Fibroblast of the aortic adventitia (primary cell): ENCODE measurements at regions not wholly inside any gene's neighbourhood (a gene's known extent, or its start where the extent isn't known, plus 50 kb on each side); places are given as distances from the start of the nearest gene placed in this dataset.

Experiments used
- DNase-seq: peaks from one replicate; pipeline ENCODE4 v3.0.0-alpha.2; 2010; ENCODE audit warnings: low read depth
- H3K4me3 ChIP-seq: 2 replicates; pipeline ENCODE4 v1.5.1; 2011; ENCODE audit warnings: low read depth, mild to moderate bottlenecking, control low read depth, low read length, moderate library complexity
- CTCF ChIP-seq: IDR thresholded peaks from 2 replicates; pipeline ENCODE4 v1.5.1; 2011; ENCODE audit warnings: mild to moderate bottlenecking, low read length, control low read depth, inconsistent platforms; ENCODE audit not compliant: insufficient read depth

DNA sequence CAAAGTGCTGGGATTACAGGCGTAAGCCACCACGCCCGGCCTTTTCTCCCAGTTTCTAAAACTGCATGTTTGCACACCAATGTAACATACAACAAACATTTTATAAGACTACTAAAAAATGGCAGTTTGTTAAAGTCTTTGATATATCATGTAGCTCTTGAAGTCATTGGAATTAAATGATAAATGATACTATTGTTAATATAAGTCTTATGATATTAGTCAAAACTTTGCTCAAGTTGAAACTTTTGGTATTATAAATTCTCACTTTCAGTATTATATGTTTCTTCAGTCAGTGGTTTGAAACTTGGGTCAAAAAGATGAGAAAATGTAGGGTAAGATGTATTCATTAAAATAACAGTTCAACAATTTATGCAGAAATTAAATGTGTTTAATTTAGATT lies 117.6 kb upstream of the TBL1XR1 start:
- DNase-seq, result no peak
- no peak for TF ChIP-seq CTCF
- H3K4me3 ChIP-seq, result no peak overlapping the region

DNA sequence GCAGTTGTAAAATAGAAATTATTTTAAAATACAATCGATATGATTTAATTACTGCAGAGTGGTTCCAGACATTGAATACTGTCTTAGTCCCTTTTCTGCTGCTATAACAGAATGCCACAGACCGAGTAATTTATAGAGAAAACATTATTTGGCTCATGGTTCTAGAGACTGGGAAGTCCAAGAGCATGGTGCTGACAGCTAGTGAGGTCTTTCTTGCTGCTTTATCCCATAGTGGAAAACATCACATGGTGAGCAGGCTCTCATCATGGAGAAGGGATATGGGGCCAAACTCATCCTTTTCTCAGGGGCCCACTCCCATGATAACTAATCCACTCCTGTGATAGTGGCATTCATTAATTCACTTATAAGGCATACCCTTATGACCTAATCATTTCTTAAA lies 120.0 kb upstream of the TBL1XR1 start:
- DNase-seq, result no peak
- H3K4me3 ChIP-seq, result no peak overlapping the region
- TF ChIP-seq CTCF, result no peak

GRCh38 chr3:177318559-177318958 lies 121.3 kb upstream of the TBL1XR1 start:
- no peak for TF ChIP-seq CTCF
- H3K4me3 ChIP-seq, result no peak overlapping the region
- no peak for DNase-seq

GRCh38 chr3:177320765-177321247 lies 123.5 kb upstream of the TBL1XR1 start:
- DNase-seq, result peak; percentile 67
- H3K4me3 ChIP-seq, result no peak overlapping the region
- no peak for TF ChIP-seq CTCF

- no peak for TF ChIP-seq CTCF
- DNase-seq, result no peak
Observed at GRCh38 chr3:177321819-177322218, 124.5 kb upstream of the TBL1XR1 start.

GRCh38 chr3:177322881-177323280 lies 125.6 kb upstream of the TBL1XR1 start:
- no peak overlapping the region for H3K4me3 ChIP-seq
- TF ChIP-seq CTCF, result no peak
- DNase-seq, result no peak

More at GRCh38 chr3:177321819-177322218, 124.5 kb upstream of the TBL1XR1 start:
- H3K4me3 ChIP-seq, result no peak overlapping the region

DNA sequence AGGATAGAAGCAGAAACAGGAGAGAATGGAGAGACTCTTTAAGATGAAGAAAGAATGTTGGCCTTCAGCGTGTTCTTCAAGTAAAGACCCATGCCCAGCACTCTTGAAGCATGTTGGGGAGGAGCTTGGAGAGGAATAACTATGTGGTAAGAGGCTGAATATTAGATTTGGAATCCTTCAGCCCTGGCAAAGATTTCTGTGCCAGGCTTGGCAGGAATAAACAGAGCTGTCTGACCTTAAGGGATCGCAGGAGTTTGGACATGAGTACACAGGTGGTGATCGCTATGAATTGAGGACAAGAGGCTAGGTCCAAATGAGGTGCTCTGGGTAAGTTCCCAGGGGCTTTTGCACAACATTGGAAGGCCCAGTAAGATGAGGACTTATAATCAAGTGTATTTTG lies 132.6 kb upstream of the TBL1XR1 start:
- H3K4me3 ChIP-seq, result no peak overlapping the region
- no peak for TF ChIP-seq CTCF
- no peak for DNase-seq
